GM19395 (cell line): ENCODE measurements at regions not wholly inside any gene's neighbourhood (a gene's known extent, or its start where the extent isn't known, plus 50 kb on each side); places are given as distances from the start of the nearest gene placed in this dataset.

Source experiments
- ATAC-seq: cut with Tn5 transposase; IDR thresholded peaks from one replicate; pipeline ENCODE4 v1.9.1; 2021; ENCODE audit warnings: mild to moderate bottlenecking, moderate library complexity; ENCODE audit not compliant: unreplicated experiment

- ATAC-seq, result peak; percentile 79
Measured at GRCh38 chr14:66099931-66100330, 386.2 kb upstream of the CCDC196 start.

DNA sequence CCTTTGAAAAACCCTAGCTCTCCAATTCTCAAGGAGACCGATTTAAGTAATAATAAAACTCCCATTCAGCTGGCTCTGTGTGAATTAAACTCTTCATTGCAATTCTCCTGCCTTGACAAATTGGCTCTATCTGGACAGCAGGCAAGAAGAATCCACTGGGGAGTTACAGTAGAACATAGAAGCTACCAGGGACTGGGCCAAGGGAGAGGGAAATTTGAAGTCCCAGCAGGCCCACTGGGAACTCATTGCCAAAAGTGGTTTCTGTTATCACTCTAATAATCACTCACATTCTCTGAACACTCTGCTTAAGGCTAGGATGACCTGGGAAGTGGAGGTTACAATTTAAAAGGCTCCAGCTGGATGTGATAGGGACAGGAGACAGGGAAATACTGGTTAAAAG, 384.5 kb upstream of the CCDC196 start:
- ATAC-seq, result no peak

DNA sequence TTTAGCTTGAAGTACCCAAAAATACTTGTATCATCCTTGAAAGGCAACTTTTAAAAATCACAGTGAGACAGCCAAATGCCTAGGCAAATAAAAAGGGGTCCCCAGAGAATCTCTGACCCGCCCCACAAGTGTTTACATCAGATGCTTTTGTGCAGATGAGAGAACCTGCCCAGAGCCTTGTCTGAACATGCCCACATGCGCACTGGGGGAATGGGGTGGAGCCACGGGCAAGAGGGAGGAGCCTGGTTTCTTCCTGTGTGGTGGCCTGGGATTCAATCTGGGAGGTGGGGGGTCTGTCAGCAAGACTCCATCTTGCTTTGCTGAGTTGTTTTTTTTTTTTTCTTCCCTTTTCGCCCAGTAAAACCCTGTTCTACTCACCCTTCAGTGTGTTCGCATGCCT, 381.7 kb upstream of the CCDC196 start:
- ATAC-seq, result no peak

DNA sequence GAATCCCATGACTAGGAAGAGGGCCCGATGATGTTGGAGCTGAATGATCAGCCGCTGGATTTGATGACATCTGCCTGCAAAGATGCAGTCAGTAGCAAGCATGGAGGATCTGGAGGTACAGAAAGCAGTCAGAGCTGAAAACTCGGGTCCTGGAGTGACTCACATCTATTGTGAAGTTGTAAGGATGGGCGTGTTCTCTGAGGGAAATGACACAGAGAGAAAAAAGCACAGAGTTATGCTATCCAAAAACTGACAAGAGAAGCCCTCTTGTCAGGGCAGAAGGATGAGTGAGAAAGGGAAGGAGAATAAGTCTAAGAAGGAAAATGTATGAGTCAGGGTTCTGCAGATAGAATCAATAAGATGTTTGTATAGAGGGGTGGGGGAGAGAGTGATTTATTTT, 380.4 kb upstream of the CCDC196 start:
- ATAC-seq, result no peak

GRCh38 chr14:66109426-66109825, 376.7 kb upstream of the CCDC196 start:
- no peak for ATAC-seq

DNA sequence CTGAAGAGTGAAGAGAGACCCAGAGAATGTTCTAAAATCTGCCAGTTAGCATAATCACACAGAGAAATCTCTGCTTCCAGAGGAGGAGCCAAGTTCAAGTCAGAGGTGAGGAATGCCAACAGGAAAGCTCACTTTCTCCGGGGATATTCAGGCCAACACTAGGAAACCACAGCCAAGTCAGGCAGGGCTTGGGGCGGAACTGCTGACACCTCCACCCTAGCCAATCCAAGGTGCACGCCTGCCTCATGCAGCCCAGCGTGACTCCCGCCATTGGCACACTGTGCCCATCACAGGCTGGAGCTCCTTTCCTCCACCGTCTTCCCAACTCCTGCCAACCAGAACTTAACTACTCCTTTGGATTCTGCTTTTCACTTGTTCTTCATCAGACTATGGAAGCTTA, 374.3 kb upstream of the CCDC196 start:
- ATAC-seq, result no peak

DNA sequence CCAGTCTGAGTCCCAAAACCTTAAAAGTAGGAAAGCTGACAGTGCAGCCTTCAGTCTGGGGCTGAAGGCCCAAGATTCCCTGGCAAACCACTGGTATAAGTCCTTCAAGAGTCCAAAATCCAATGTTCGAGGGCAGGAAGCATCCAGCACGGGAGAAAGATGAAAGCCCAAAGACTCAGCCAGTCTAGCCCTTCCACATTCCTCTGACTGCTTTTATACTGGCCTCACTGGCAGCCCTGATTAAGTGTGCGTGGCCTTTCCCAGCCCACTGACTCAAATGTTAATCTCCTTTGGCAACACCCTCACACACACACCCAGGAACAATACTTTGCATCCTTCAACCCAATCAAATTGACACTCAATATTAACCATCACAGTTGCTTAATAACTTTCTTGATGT, 372.1 kb upstream of the CCDC196 start:
- ATAC-seq, result no peak

DNA sequence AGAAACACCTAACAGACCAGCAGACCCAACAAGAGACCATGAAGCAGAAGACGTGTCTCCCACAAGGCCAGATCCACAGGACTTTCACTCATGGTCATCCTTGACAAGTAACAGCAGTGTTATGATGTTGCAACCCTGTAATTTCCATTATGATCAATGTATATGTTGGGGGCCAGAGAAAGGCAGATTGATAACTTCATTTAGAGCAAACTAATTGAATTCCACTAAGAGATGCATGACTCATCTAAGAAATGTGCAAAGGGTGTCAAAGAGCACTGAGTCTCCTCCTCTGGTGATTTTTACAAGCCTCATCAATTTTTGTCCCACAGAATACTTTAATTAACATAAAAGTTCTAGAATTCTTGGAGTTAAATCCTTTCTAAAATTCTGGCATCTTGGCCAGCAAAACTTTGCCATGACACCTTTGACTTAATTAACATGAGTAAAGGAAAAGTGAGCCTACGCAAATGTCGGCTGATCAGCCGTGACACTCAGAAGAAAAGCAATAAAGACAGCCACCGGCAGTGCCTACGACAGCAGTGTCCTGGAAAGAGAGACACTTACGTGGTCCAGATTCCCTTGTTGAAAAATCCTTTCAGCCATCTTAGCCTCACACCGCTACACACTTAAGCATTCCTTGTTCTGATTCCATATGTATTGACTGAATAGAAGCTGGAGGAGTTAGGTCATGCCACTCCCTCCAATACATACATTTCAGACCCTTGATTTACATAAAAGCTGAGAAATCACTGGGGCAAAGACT, 370.2 kb upstream of the CCDC196 start:
- no peak for ATAC-seq

GRCh38 chr14:66116732-66117131, 369.4 kb upstream of the CCDC196 start:
- ATAC-seq, result no peak

GRCh38 chr14:66117600-66117999, 368.6 kb upstream of the CCDC196 start:
- ATAC-seq, result no peak

- ATAC-seq, result no peak
Measured at GRCh38 chr14:66119606-66120231, 366.5 kb upstream of the CCDC196 start.

- no peak for ATAC-seq
Measured at GRCh38 chr14:66120402-66120801, 365.8 kb upstream of the CCDC196 start.

GRCh38 chr14:66121859-66122258, 364.3 kb upstream of the CCDC196 start:
- no peak for ATAC-seq

GRCh38 chr14:66129224-66129623, 356.9 kb upstream of the CCDC196 start:
- ATAC-seq, result no peak

GRCh38 chr14:66131111-66131510, 355.1 kb upstream of the CCDC196 start:
- no peak for ATAC-seq

DNA sequence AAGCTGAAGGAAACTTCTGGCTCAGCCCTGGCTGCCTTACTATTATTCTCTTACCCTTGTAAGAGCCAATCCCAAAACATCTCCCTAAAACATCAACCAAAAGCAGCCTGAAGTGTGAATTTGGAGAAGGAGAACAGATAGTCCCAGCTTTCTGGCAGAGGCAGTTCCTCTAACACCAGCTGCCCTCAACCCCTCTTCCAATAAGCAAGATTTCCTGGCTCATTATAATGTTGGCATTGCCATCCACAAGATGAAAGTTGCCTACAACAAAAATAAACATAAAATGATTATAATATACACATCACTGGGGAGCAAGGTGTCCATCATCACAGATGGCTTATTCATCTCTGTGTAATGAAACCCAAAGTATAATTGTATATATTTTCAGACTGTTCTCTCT, 352.5 kb upstream of the CCDC196 start:
- ATAC-seq, result no peak

- no peak for ATAC-seq
Measured at GRCh38 chr14:66135831-66136230, 350.3 kb upstream of the CCDC196 start.

DNA sequence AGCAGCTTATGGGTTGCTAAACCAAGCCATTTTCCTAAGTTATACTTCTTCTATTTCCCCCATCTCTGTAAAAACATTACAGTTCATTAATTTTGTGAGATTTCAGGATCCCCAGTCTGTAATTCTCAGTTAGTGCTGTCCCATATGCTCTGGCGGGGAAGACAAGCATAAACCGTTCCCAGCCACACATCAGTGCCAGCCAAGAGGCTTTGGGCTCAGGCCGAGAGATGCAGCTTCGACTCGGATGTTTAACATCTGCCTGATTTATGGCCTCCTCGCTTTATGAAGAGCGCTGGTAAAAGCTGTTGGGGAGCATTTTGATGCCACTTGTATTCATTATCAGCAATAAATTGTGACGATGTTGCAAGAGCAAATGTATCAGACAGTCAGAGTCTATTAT, 349.1 kb upstream of the CCDC196 start:
- no peak for ATAC-seq

GRCh38 chr14:66139432-66139831, 346.7 kb upstream of the CCDC196 start:
- ATAC-seq, result no peak

GRCh38 chr14:66140213-66140918, 345.8 kb upstream of the CCDC196 start:
- peak; percentile 96 for ATAC-seq

DNA sequence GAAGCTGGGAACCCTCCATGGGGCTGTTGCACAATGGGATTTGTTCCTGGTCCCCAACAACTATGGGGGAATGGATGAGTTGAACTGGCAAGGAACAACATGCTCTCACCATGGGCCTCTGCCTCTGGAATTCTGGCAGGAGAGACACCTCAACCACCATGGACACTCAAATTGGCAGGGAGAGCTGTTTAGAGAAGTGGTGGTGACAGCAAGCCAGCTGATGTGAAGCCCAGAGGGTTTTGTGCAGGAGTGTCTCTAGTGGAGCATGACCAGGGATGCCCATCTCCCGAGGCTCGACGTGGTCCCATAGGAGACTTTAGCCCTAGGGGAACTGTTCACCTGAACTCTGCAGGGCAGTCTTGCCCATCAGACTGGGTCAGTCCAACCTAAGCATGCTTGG, 345.2 kb upstream of the CCDC196 start:
- ATAC-seq, result no peak

DNA sequence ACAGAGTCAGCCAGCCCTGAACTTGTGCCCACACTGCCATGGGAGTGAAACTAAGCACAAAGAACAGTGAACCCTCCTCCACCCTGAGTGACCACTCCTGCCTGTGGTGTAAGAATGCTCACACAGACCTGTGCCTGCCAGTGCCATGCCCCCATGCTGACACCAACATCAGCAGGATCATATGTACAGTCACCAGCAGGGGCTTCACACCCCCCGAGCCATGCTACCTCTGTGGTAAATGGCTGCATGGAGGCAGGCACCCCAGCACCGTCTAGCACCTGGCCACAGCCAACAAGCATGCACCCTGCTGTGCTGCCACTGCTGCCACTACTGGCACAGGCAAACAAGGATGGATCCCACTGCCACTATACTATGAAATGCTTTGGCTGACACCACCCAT, 344.4 kb upstream of the CCDC196 start:
- ATAC-seq, result no peak
